GM12872 (cell line): ENCODE measurements at regions not wholly inside any gene's neighbourhood (a gene's known extent, or its start where the extent isn't known, plus 50 kb on each side); places are given as distances from the start of the nearest gene placed in this dataset.
A peak's percentile ranks its signal among the peaks of the same experiment; 100 is the strongest.

Source experiments
- CTCF ChIP-seq: IDR thresholded peaks from 3 replicates; pipeline ENCODE4 v1.5.1; 2011; ENCODE audit warnings: low read depth, mild to moderate bottlenecking, low read length, moderate library complexity; ENCODE audit not compliant: insufficient read depth

- no peak for TF ChIP-seq CTCF
These were observed 135.6 kb upstream of the KYNU start for GRCh38 chr2:142741764-142742269.

GRCh38 chr2:142734770-142735169, 142.7 kb upstream of the KYNU start:
- no peak for TF ChIP-seq CTCF

- TF ChIP-seq CTCF, result peak; percentile 22; the same call in 1 of the 3 replicates
These were observed 143.2 kb upstream of the KYNU start for GRCh38 chr2:142734231-142734630.

- no peak for TF ChIP-seq CTCF
These were observed 152.1 kb upstream of the KYNU start for GRCh38 chr2:142725386-142725785.

- no peak for TF ChIP-seq CTCF
These were observed 152.6 kb upstream of the KYNU start for GRCh38 chr2:142724713-142725349.

GRCh38 chr2:142724186-142724585, 153.3 kb upstream of the KYNU start:
- TF ChIP-seq CTCF, result no peak

GRCh38 chr2:142723236-142723635, 154.2 kb upstream of the KYNU start:
- no peak for TF ChIP-seq CTCF
